GM19025 (cell line): ENCODE measurements at regions not wholly inside any gene's neighbourhood (a gene's known extent, or its start where the extent isn't known, plus 50 kb on each side); places are given as distances from the start of the nearest gene placed in this dataset.
"Not testable (repeated sequence)": the region's sequence is repeated elsewhere in the genome, so short reads cannot be mapped to it uniquely, and the experiment has no call there.

Source experiments
- ATAC-seq: cut with Tn5 transposase; IDR thresholded peaks from one replicate; pipeline ENCODE4 v1.9.1; 2021; ENCODE audit warnings: mild to moderate bottlenecking, low read depth, moderate library complexity; ENCODE audit not compliant: unreplicated experiment

- ATAC-seq = no peak
Observed at GRCh38 chr13:71018544-71018943, 848.5 kb downstream of the DACH1 start.

GRCh38 chr13:71017607-71018006 lies 849.4 kb downstream of the DACH1 start:
- ATAC-seq = no peak

- ATAC-seq = no peak
Observed at GRCh38 chr13:71015516-71015915, 851.5 kb downstream of the DACH1 start.

- ATAC-seq = no peak
Observed at GRCh38 chr13:71015021-71015420, 852.0 kb downstream of the DACH1 start.

DNA sequence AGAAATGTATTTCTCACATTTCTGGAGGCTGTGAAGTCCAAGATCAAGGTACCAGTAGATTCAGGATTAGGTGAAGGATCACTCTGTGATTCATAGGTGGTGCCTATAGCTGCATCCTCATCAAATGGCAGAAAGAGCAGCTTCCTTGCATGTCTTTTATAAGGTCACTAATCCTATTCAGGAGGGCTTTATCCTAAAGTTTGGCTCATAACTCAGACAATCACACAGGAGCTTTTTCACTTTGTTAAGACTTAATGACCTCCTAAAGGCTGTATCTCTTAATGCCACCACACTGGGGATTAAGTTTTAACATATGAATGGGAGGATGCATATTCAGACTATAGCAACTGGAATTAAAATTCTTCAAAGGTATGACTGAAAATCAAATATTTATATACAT lies 861.1 kb downstream of the DACH1 start:
- ATAC-seq = no peak

GRCh38 chr13:70995338-70995737 lies 871.7 kb downstream of the DACH1 start:
- no peak for ATAC-seq

GRCh38 chr13:70994191-70994590 lies 872.8 kb downstream of the DACH1 start:
- no peak for ATAC-seq

- ATAC-seq = no peak
Observed at GRCh38 chr13:70987043-70987442, 878.8 kb upstream of the KLHL1 start.

DNA sequence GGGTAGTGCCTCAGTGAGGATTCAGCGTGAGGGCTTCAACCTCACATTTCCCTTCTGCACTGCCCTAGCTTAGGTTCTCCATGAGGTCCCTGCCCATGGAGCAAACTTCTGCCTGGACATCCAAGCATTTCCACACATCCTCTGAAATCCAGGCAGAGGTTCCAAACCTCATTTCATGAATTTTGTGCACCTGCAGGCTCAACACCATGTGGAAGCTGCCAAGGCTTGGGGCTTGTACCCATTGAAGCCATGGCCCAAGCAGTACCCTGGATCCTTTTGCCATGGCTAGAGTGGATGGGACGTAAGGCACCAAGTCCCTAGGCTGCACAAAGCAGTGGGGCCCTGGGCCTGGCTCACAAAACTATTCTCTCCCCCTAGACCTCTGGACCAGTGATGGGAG lies 877.1 kb upstream of the KLHL1 start:
- no peak for ATAC-seq

- not testable (repeated sequence) for ATAC-seq
Observed at GRCh38 chr13:70981219-70981618, 873.0 kb upstream of the KLHL1 start.

DNA sequence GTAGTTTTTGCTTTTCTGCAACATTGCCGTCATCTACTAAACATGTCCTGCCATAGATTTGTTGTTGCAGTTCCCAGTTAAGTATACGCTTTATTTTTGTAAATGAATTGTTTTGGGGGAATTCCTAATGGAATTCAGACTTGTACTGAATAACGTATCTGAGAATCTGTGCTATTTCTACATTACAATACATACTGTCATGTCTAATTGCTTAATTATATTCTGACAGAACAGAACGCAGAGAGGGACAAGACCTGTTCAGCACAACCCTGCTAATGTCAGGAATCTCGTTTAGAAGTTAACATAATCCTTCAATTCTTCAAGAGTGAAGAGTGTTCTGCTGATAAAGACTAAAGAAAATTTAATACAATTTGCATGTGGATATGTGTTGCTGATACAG lies 861.1 kb upstream of the KLHL1 start:
- no peak for ATAC-seq

DNA sequence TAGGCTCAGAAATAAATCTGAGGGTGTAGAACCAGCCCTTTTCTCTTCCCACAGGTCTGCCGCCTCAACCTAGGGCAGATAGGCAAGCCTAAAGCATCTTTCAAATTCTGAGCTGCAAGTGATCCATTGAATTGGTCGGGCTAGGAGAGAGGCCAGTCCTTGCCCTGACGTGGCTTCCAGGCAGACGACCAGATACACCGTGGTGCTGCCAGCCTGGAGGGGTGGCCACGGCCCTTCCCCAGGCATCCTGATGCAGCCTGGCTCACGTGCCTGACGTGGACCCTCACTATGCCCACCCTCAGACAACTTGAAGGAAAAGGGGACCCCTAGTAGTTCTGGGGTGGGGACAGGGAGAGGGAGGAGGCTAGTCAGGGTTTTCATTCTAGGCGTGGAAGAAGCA lies 859.3 kb upstream of the KLHL1 start:
- no peak for ATAC-seq

GRCh38 chr13:70964874-70965273 lies 856.6 kb upstream of the KLHL1 start:
- no peak for ATAC-seq

GRCh38 chr13:70964124-70964523 lies 855.9 kb upstream of the KLHL1 start:
- ATAC-seq = no peak

GRCh38 chr13:70960841-70961443 lies 852.7 kb upstream of the KLHL1 start:
- ATAC-seq = no peak

DNA sequence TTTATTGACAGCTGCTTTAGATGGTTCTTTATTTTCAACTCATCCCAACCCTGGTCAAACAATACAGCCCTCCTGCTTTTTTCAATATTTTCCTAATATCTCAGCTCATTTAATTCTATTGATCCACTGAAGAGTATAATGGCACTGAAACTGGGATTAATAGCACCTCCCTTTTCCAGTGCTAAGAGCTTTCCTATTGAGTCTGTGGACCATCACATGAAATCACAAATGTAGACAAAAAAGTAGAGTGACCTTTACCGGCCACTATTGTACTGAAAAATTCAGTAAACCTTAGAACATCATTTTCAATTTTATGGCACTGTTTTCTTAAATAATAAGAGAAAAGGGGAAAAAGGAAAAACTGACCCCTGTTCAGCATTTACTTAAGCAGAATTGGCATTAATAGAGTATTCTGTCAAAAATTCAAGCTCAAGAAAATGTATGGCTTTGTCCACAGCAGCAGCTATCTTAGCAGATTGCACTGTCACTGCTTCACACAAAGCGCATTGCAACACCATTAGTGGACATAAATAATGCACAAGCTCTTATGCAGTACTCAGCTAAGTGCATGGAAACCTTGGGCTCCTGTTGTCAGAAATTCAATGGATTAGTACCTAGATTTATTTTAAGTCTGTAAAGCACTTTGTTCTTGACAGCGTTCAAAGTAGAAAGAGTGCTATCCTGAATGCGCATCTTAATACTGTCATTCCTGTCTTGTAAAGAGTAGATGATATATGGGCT lies 851.0 kb upstream of the KLHL1 start:
- ATAC-seq = no peak

DNA sequence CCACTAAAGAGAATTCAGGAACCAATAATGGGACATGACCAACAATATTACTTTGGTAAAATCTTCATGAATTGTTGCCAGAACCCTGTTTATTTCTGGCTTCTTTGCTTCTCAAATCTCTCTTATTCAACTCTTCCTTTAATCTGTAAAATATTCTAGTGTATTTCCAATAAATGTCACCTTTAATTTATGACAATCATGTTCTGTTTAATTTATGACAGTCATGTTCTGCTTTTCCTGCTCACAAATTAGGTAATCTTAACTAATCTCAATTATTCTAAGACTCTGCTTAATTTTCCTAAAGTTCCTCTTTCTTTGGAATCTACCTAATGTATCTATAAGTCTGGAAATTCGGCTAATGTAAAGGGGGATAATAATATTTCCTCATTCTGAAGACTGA lies 847.6 kb upstream of the KLHL1 start:
- ATAC-seq = no peak

- no peak for ATAC-seq
Observed at GRCh38 chr13:70950664-70951063, 842.4 kb upstream of the KLHL1 start.

DNA sequence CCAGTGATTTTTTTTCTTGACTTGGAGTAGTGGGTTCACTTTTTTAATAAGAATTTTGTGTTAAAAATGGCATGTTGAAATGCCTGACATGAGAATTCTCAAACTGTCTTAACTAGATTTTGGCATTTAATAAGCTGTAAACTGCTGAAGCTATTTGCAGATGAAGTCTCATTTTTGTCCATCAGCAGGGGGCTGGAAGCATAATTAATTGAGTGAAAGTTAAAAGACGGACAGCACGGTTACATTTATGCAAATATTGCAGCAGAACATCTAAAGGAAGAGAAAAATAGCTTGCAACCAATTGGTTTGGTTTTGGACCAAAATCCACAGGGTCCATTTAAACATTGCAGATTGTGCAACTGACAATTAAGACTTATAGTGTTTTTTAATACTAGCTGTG lies 837.3 kb upstream of the KLHL1 start:
- ATAC-seq = no peak

GRCh38 chr13:70941454-70941853 lies 833.2 kb upstream of the KLHL1 start:
- no peak for ATAC-seq

DNA sequence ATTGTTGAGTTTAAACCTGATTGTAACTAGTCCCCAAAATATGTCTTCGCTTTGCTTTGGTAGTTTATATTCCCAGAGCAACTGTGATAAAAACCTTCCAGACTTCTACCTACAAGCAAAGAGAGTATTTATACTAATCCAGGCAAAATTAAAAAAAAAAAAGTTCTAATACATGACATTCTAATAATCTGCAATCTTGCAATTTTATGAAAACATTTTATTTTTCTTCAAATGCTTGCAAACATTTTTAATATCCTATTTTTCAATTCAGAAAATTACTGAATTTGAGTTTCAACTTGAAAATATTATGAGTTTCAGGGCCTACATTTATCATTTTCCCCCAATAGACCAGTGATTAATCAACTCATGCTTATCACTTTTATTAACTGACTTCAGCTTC lies 830.2 kb upstream of the KLHL1 start:
- no peak for ATAC-seq

GRCh38 chr13:70932511-70932910 lies 824.3 kb upstream of the KLHL1 start:
- ATAC-seq = no peak
